SK-N-MC (cell line): ENCODE measurements at regions not wholly inside any gene's neighbourhood (a gene's known extent, or its start where the extent isn't known, plus 50 kb on each side); places are given as distances from the start of the nearest gene placed in this dataset.

Experiments used
- EZH2 ChIP-seq: fragments of 200-600 bp; sonication (generic); IDR thresholded peaks from one replicate; pipeline ENCODE4 v1.6.1; 2017; ENCODE audit warnings: antibody characterized with exemption
- FOXP2 ChIP-seq: optimal IDR thresholded peaks from 2 replicates; pipeline ENCODE3; 2011; ENCODE audit warnings: mild to moderate bottlenecking, moderate library complexity; ENCODE audit not compliant: insufficient read depth; ENCODE audit errors: extremely low read length, control extremely low read depth
- POLR2AphosphoS5 ChIP-seq: IDR thresholded peaks from 2 replicates; pipeline ENCODE4 v1.6.1; 2012; ENCODE audit warnings: mild to moderate bottlenecking, low read depth, low read length, borderline replicate concordance

GRCh38 chr3:80244390-80244789 lies 476.6 kb upstream of the ROBO1 start:
- no peak for TF ChIP-seq EZH2
- no peak for TF ChIP-seq POLR2AphosphoS5
- no peak for TF ChIP-seq FOXP2
